Activated CD8-positive, alpha-beta memory T cell treated with anti-CD3 and anti-CD28 coated beads for 4 hours (primary cell): ENCODE measurements at regions not wholly inside any gene's neighbourhood (a gene's known extent, or its start where the extent isn't known, plus 50 kb on each side); places are given as distances from the start of the nearest gene placed in this dataset.

Experiments used
- DNase-seq, 2 donors: peaks; one replicate each; pipeline ENCODE4 v3.0.0-alpha.2; 2020; ENCODE audit warnings: low read depth in 2 of 2

DNA sequence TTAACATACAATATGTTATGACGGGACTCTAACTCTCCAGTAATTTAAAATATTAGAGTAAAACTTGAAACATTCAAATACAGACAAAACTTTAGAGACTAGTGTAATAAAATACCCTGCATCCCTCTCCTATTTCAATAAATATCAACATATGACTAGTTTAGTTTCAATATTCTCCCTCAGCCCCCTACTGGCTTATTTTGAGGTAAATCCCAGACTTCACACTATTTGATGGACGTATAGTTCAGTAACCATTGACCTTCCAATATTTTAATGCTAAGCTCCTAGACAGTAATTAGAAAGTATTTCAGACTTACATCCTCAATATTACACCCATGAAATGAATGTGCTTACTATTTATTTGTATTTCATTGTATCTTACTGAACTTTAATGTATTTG lies 180.7 kb upstream of the STARD13 start:
- DNase-seq: no peak

- DNase-seq: no peak
These were observed 182.0 kb upstream of the STARD13 start for GRCh38 chr13:33467556-33467955.

DNA sequence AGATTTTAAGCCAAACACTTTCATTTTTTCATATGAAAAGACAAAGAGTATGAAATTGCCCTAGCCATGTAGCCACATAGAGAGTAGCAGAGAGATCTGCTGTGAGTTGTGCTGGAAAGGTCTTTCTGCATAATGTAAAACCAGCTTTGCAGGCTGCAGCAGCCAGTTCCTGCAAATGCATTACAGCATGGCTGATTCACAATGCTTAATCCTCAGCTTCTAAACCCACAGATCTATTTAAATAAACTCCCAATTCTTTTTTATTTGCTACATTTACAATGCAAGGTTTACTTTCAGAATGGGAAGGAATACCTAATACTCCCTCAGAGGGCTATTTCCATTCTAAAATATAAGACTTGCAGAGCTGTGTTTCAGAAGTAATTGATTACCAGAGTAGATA lies 185.6 kb upstream of the STARD13 start:
- no peak for DNase-seq

- DNase-seq: no peak
These were observed 186.9 kb upstream of the STARD13 start for GRCh38 chr13:33472446-33472845.

GRCh38 chr13:33479105-33479504 lies 193.6 kb upstream of the STARD13 start:
- no peak for DNase-seq

GRCh38 chr13:33480561-33480960 lies 195.0 kb upstream of the STARD13 start:
- DNase-seq: no peak

DNA sequence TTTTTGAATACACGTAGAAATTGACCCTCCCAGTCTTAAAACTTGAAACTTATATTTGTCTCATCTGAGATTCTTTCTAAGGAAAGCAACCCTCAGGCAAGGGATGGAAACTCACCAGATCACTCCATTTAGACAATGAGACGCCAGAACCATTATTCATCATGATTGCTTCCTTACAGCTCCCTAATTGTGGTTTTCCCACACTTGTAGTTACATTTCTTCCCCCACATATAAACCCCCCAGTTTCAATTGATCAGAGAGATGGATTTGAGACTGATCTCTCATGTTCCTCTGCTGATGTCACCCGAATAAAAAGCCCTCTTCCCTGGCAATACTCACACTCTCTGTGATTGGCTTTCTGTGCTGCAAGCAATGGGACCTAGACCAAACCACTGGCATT lies 197.9 kb upstream of the STARD13 start:
- no peak for DNase-seq

- DNase-seq: no peak
These were observed 199.7 kb upstream of the STARD13 start for GRCh38 chr13:33485247-33485646.

- DNase-seq: no peak
These were observed 202.2 kb upstream of the STARD13 start for GRCh38 chr13:33487575-33488243.

DNA sequence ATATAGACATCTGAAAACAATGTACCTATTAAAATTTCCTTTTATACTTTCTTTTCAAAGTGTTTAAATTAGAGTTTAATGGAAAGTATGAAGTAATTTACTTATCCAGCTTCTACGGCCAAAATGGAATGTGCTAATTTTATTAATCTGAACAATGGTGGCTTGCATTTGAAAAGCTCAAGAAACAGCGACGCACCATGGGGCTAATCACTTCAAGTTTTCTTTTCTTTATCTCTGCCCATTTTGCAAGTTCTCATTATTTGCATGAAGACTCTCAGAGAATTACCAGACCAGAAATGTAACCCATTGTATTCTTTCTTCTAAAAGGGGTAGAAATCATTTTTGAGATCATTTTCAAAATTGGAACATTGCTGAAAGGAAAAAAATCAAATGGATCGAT lies 204.0 kb upstream of the STARD13 start:
- no peak for DNase-seq

- DNase-seq: no peak
These were observed 205.1 kb upstream of the STARD13 start for GRCh38 chr13:33490461-33491327.

- no peak for DNase-seq
These were observed 208.3 kb upstream of the STARD13 start for GRCh38 chr13:33493672-33494365.

GRCh38 chr13:33494596-33495204 lies 209.1 kb upstream of the STARD13 start:
- DNase-seq: no peak

GRCh38 chr13:33496336-33496735 lies 210.8 kb upstream of the STARD13 start:
- DNase-seq: no peak

GRCh38 chr13:33497146-33497845 lies 211.7 kb upstream of the STARD13 start:
- no peak for DNase-seq

DNA sequence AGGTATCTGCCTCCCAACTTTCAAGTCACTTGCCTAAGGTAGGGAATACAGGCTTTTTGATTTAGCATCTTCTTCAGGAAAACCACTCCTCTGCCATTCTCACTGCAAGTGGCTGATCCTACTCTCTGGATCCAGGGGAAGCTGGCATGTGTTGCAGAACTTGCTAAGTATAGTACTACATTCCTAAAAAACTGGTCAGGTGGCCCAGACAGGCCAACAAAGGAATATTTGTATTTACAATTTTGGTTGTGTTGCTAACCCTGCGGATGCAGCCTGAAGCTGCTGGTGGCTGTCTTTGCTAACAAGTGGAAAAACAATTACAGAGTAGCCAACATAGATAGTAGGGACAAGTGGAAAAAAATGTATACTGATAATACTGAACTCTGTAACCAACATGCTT lies 222.5 kb upstream of the STARD13 start:
- no peak for DNase-seq

DNA sequence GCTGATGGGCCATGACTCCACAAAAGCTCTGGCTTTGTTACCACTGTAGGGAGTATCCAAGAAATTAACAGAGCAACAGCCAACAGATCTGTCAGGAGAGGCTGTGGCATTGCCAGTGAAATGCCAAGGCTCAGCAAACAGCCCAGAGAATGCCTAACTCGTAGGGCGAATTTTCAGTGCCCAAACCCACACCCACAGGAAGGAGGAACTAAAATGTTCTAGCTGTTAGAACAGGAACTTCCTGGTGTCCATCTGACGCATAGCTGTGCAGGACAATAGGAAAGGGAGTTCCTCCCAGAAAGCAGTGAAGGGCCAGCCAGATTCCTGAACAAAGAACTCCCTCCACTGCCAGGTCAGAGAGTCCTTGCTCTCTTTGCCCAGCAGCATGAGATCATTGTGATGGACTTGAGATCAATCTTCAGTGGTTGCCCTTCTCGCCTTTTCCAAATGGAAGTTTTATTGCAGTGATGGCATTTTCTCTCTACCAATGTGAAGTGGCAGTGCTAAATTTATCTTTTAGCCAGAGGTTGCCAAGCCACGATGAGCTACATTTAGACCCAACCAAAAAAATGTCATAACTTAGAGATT lies 224.2 kb upstream of the STARD13 start:
- DNase-seq: no peak

DNA sequence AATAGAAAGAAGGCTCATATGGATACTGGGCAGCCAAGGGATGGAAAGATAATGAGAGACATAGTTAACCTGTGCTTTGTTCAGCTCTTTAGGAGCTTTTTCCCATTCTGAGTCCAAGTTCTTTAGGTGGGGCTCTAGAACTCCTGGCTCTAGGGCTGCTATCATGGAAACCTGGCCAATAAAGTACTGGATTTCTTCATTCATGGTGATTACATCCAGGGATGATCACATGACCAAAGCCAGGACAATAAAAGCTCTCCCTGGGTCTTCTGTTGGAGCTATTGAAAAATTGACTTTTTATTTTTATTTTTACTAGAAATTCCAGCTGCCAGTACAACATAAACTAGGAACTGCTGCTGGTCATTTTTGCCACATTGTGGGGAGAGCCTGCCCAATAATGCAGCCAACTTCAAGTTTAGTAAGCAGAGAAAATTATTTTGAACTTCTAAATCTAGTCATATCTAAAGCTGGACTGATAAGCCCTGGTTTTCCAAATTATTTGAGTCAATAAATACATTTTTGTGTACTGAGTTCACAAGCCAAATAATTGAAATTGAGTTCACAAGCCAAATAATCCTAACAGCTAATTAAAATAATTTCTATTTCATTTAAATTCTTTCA lies 224.9 kb upstream of the STARD13 start:
- no peak for DNase-seq

GRCh38 chr13:33512880-33513554 lies 227.5 kb upstream of the STARD13 start:
- DNase-seq: no peak

DNA sequence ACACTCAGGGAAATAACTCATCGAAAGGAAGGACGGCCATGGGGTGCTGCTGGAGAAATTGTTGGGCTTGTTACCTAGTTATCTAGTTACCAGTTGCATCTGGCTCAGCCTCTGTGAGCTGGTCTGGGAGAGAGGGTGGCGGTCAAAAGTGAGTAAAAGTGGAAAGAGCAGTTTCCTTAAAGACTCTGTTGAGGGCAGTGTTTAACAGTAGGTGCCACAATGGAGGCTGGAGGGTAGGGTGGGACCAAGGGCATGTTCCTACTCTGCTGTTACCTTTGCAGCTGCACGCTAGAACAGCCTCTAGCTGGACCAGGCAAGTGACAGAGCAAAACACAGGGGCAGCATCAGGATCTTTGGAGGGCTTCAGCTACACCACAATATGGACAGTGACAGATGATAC lies 228.8 kb upstream of the STARD13 start:
- no peak for DNase-seq
